ENCODE measurements at regions not wholly inside any gene's neighbourhood (a gene's known extent, or its start where the extent isn't known, plus 50 kb on each side); places are given as distances from the start of the nearest gene placed in this dataset.

DNA sequence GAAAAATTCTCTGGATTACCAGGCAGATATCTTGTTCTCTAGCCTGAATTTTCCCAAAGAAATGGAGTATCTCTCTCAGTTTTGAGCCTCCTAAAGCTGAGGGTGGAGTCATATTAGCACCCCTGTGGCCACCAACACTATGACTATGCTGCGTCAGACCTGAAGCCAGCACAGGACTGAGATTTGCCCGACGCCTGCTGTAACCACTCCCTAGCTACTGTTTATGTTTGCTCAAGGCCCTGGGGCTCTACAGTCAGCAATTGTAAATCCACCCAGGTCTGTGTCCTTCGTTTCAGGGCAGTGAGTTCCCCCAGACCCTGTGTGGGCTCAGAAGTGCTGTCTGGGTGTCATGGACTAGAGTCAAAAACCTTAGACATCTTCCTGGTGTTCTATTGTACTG is 61.4 kb downstream of the ZXDA start:
- TF ChIP-seq, protein P1, sequence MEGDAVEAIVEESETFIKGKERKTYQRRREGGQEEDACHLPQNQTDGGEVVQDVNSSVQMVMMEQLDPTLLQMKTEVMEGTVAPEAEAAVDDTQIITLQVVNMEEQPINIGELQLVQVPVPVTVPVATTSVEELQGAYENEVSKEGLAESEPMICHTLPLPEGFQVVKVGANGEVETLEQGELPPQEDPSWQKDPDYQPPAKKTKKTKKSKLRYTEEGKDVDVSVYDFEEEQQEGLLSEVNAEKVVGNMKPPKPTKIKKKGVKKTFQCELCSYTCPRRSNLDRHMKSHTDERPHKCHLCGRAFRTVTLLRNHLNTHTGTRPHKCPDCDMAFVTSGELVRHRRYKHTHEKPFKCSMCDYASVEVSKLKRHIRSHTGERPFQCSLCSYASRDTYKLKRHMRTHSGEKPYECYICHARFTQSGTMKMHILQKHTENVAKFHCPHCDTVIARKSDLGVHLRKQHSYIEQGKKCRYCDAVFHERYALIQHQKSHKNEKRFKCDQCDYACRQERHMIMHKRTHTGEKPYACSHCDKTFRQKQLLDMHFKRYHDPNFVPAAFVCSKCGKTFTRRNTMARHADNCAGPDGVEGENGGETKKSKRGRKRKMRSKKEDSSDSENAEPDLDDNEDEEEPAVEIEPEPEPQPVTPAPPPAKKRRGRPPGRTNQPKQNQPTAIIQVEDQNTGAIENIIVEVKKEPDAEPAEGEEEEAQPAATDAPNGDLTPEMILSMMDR (IDR thresholded peaks at IDR 0.05): no peak
- TF ChIP-seq POLR2A (IDR thresholded peaks at IDR 0.05): no peak

Measured in right lobe of liver (tissue), 4 donors.